HG03432 (cell line): ENCODE measurements at regions not wholly inside any gene's neighbourhood (a gene's known extent, or its start where the extent isn't known, plus 50 kb on each side); places are given as distances from the start of the nearest gene placed in this dataset.
A peak's percentile ranks its signal among the peaks of the same experiment; 100 is the strongest.
"Not testable (repeated sequence)": the region's sequence is repeated elsewhere in the genome, so short reads cannot be mapped to it uniquely, and the experiment has no call there.

Source experiments
- ATAC-seq: cut with Tn5 transposase; IDR thresholded peaks from one replicate; pipeline ENCODE4 v1.9.1; 2021; ENCODE audit warnings: mild to moderate bottlenecking, moderate library complexity; ENCODE audit not compliant: unreplicated experiment

- no peak for ATAC-seq
These were observed 325.7 kb downstream of the DCDC2C start for GRCh38 chr2:4029081-4029480.

- ATAC-seq = no peak
These were observed 336.5 kb downstream of the DCDC2C start for GRCh38 chr2:4039896-4040295.

- peak; percentile 86 for ATAC-seq
These were observed 344.9 kb downstream of the DCDC2C start for GRCh38 chr2:4047961-4048891.

- ATAC-seq = no peak
These were observed 346.1 kb downstream of the DCDC2C start for GRCh38 chr2:4049463-4049862.

GRCh38 chr2:4053769-4054493 is 350.6 kb downstream of the DCDC2C start:
- no peak for ATAC-seq

- no peak for ATAC-seq
These were observed 362.8 kb downstream of the DCDC2C start for GRCh38 chr2:4066217-4066616.

- ATAC-seq = no peak
These were observed 369.7 kb downstream of the DCDC2C start for GRCh38 chr2:4073026-4073569.

- ATAC-seq = no peak
These were observed 373.6 kb downstream of the DCDC2C start for GRCh38 chr2:4077017-4077416.

GRCh38 chr2:4085186-4085585 is 381.8 kb downstream of the DCDC2C start:
- ATAC-seq = no peak

GRCh38 chr2:4090668-4091630 is 387.6 kb downstream of the DCDC2C start:
- no peak for ATAC-seq

GRCh38 chr2:4091869-4092268 is 388.5 kb downstream of the DCDC2C start:
- ATAC-seq = no peak

GRCh38 chr2:4094743-4095142 is 391.4 kb downstream of the DCDC2C start:
- ATAC-seq = no peak

GRCh38 chr2:4096978-4097766 is 393.8 kb downstream of the DCDC2C start:
- no peak for ATAC-seq

GRCh38 chr2:4098137-4098536 is 394.8 kb downstream of the DCDC2C start:
- ATAC-seq = no peak

- no peak for ATAC-seq
These were observed 398.6 kb downstream of the DCDC2C start for GRCh38 chr2:4101936-4102335.

- no peak for ATAC-seq
These were observed 403.8 kb downstream of the DCDC2C start for GRCh38 chr2:4107179-4107578.

- ATAC-seq = no peak
These were observed 406.9 kb downstream of the DCDC2C start for GRCh38 chr2:4110273-4110672.

- not testable (repeated sequence) for ATAC-seq
These were observed 412.1 kb downstream of the DCDC2C start for GRCh38 chr2:4115435-4115834.

- no peak for ATAC-seq
These were observed 419.4 kb downstream of the DCDC2C start for GRCh38 chr2:4122726-4123125.

- no peak for ATAC-seq
These were observed 427.3 kb downstream of the DCDC2C start for GRCh38 chr2:4130651-4131050.
